Panc1 (cell line): ENCODE measurements at regions not wholly inside any gene's neighbourhood (a gene's known extent, or its start where the extent isn't known, plus 50 kb on each side); places are given as distances from the start of the nearest gene placed in this dataset.

Source experiments
- ATAC-seq: fragments of 200-7000 bp; cut with Tn5 transposase; 2 replicates; pipeline ENCODE4 v1.9.1; 2020; ENCODE audit warnings: mild to moderate bottlenecking, moderate library complexity
- BruUV-seq: library from RNA; stranded (reverse); fragments of 400-500 nt; replicated peaks from 2 replicates; lab custom pipeline; 2021; lab: Mats Ljungman, UMichigan
- CTCF ChIA-PET: fragments of 300-600 bp; sonication (Branson Sonifier 250); formaldehyde crosslinking; loops from one replicate; lab custom pipeline; 2022; ENCODE audit warnings: antibody characterized with exemption; lab: Charles Lee
- POLR2A ChIA-PET: fragments of 300-600 bp; sonication (Branson Sonifier 250); formaldehyde crosslinking; loops from one replicate; lab custom pipeline; 2022; ENCODE audit warnings: antibody characterized with exemption; lab: Charles Lee
- DNase-seq: peaks from one replicate; pipeline ENCODE4 v3.0.0-alpha.2; 2010; ENCODE audit warnings: low read depth, low spot score
- H3K27ac ChIP-seq: 2 replicates; pipeline ENCODE4 v1.5.1; 2011; ENCODE audit warnings: mild to moderate bottlenecking, low read length, inconsistent platforms
- H3K27me3 ChIP-seq: fragments of 200-500 bp; sonication (Bioruptor generic); 2 replicates; pipeline ENCODE4 v1.6.0; 2014; ENCODE audit warnings: low read length, inconsistent platforms; ENCODE audit not compliant: control insufficient read depth, insufficient read depth
- H3K36me3 ChIP-seq: fragments of 200-500 bp; sonication (Bioruptor generic); 2 replicates; pipeline ENCODE4 v1.5.1; 2014; ENCODE audit warnings: inconsistent platforms, mild to moderate bottlenecking, low read length, moderate library complexity; ENCODE audit not compliant: control insufficient read depth, insufficient read depth
- H3K4me1 ChIP-seq: 2 replicates; pipeline ENCODE4 v1.5.1; 2011; ENCODE audit warnings: inconsistent platforms, mild to moderate bottlenecking, low read length, moderate library complexity; ENCODE audit not compliant: control insufficient read depth, insufficient read depth
- H3K4me3 ChIP-seq, 2 experiments: 2 replicates each; pipeline ENCODE4 v1.5.1; 2011 to 2012; ENCODE audit warnings: low read depth in 2 of 2, low read length in 2 of 2, mild to moderate bottlenecking in 2 of 2, inconsistent platforms in 1 of 2, moderate library complexity in 1 of 2
- H3K9me3 ChIP-seq: fragments of 200-500 bp; sonication (Bioruptor generic); 2 replicates; pipeline ENCODE4 v1.5.1; 2014; ENCODE audit warnings: low read depth, mild to moderate bottlenecking, inconsistent platforms, low read length, moderate library complexity; ENCODE audit not compliant: control insufficient read depth, insufficient read depth
- CTCF ChIP-seq: fragments of 450-650 bp; IDR thresholded peaks from 2 replicates; pipeline ENCODE4 v1.5.1; 2017; ENCODE audit warnings: mild to moderate bottlenecking
- POLR2AphosphoS5 ChIP-seq: IDR thresholded peaks from 2 replicates; pipeline ENCODE4 v1.6.1; 2012; ENCODE audit warnings: mild to moderate bottlenecking, low read depth, low read length, moderate library complexity
- SIN3A ChIP-seq: IDR thresholded peaks from 2 replicates; pipeline ENCODE4 v1.6.1; 2012; ENCODE audit warnings: low read depth, mild to moderate bottlenecking, low read length, moderate library complexity, borderline replicate concordance; ENCODE audit not compliant: insufficient read depth
- TCF7L2 ChIP-seq: IDR thresholded peaks from 2 replicates; pipeline ENCODE4 v1.6.1; 2011; ENCODE audit warnings: mild to moderate bottlenecking, low read depth, low read length, inconsistent platforms
- in situ Hi-C: cut with HindIII; loops from 2 replicates; pipeline ENCODE4 v1.10.0; 2016; ENCODE audit warnings: low sequenced_read_pairs, low pct_unique_long_range_greater_than_20kb
- intact Hi-C: fragments of 100-400 bp; cut with micrococcal nuclease; formaldehyde crosslinking; loops from one replicate; pipeline ENCODE4 v1.10.0; 2022; ENCODE audit not compliant: unreplicated experiment
- TF ChIP-seq, protein P1 (sequence below), 2 experiments: IDR thresholded peaks; 2 replicates each; pipeline ENCODE4 v1.6.1; 2011 to 2012; ENCODE audit warnings: low read depth in 2 of 2, control low read depth in 1 of 2, low read length in 1 of 2, mild to moderate bottlenecking in 1 of 2, moderate library complexity in 1 of 2; ENCODE audit not compliant: insufficient read depth in 1 of 2

GRCh38 chr1:47514229-47514628 lies 76.4 kb downstream of the FOXD2 start:
- Histone ChIP-seq H3K27me3 (peaks cover 8% of the 10 kb centered on the region), H3K27ac (no peak overlapping the region), H3K4me1 (no peaks in the 10 kb centered on the region), H3K4me3 (no peak overlapping the region), H3K36me3 (no peaks in the 10 kb centered on the region), H3K9me3 (no peaks in the 10 kb centered on the region)
- POLR2A ChIA-PET: no interaction called here
- CTCF ChIA-PET: no interaction called here
- ATAC-seq (no peak), DNase-seq (no peak)
- in situ Hi-C loops: no loop called here
- no TSS peak for BruUV-seq
- TF ChIP-seq, protein P1, sequence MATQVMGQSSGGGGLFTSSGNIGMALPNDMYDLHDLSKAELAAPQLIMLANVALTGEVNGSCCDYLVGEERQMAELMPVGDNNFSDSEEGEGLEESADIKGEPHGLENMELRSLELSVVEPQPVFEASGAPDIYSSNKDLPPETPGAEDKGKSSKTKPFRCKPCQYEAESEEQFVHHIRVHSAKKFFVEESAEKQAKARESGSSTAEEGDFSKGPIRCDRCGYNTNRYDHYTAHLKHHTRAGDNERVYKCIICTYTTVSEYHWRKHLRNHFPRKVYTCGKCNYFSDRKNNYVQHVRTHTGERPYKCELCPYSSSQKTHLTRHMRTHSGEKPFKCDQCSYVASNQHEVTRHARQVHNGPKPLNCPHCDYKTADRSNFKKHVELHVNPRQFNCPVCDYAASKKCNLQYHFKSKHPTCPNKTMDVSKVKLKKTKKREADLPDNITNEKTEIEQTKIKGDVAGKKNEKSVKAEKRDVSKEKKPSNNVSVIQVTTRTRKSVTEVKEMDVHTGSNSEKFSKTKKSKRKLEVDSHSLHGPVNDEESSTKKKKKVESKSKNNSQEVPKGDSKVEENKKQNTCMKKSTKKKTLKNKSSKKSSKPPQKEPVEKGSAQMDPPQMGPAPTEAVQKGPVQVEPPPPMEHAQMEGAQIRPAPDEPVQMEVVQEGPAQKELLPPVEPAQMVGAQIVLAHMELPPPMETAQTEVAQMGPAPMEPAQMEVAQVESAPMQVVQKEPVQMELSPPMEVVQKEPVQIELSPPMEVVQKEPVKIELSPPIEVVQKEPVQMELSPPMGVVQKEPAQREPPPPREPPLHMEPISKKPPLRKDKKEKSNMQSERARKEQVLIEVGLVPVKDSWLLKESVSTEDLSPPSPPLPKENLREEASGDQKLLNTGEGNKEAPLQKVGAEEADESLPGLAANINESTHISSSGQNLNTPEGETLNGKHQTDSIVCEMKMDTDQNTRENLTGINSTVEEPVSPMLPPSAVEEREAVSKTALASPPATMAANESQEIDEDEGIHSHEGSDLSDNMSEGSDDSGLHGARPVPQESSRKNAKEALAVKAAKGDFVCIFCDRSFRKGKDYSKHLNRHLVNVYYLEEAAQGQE (IDR thresholded peaks at IDR 0.05; ENCODE audit: insufficient read depth in 1 of 2, low read depth in 2 of 2, low read length in 1 of 2): no peak
- TF ChIP-seq TCF7L2 (no peak), POLR2AphosphoS5 (no peak), SIN3A (no peak), CTCF (no peak)
- intact Hi-C loops: no loop called here

GRCh38 chr1:47515164-47515789 lies 77.4 kb downstream of the FOXD2 start:
- DNase-seq: no peak
- CTCF ChIA-PET: no interaction called here
- TF ChIP-seq POLR2AphosphoS5 (no peak), SIN3A (no peak), CTCF (no peak), TCF7L2 (no peak)
- TF ChIP-seq, protein P1 (IDR thresholded peaks at IDR 0.05; ENCODE audit: insufficient read depth in 1 of 2, low read depth in 2 of 2, low read length in 1 of 2): no peak
- Histone ChIP-seq H3K36me3 (no peaks in the 10 kb centered on the region), H3K9me3 (no peaks in the 10 kb centered on the region), H3K4me3 (no peak overlapping the region), H3K27me3 (peaks cover 2% of the 10 kb centered on the region), H3K27ac (no peak overlapping the region), H3K4me1 (no peaks in the 10 kb centered on the region)
- POLR2A ChIA-PET: no interaction called here
- ATAC-seq: no peak
- intact Hi-C loops (no loop called here), in situ Hi-C loops (no loop called here)
- no TSS peak for BruUV-seq
